ENCODE measurements at regions not wholly inside any gene's neighbourhood (a gene's known extent, or its start where the extent isn't known, plus 50 kb on each side); places are given as distances from the start of the nearest gene placed in this dataset.

DNA sequence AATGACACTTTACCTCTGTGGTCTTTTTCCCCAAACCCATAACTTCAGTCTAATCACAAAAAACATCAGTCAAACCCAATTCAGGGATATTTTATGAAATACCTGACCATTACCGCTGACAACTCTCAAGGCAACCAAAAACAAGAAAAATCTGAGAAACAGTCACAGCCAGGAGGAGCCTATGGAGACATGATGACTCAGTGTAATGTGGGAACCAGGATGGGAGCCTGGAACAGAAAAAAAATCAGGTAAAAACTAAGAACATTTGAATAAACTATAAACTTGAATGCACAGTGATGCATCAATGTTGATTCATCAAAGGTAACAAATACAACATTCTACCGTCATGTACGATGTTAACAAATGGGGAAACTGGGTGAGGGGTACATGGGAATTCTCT, 84.1 kb upstream of the TSHZ2 start:
- H3K4me3 ChIP-seq, result no peak overlapping the region
- H3K27me3 ChIP-seq, result no peaks in the 10 kb centered on the region; the same call in 1 of the 2 replicates
- DNase-seq, result no peak
- H3K36me3 ChIP-seq, result no peaks in the 10 kb centered on the region; the same call in 1 of the 2 replicates
- no peak overlapping the region for H3K27ac ChIP-seq
- H3K4me1 ChIP-seq, result no peaks in the 10 kb centered on the region
- no peaks in the 10 kb centered on the region for H3K9me3 ChIP-seq (replicated peaks)

DNA sequence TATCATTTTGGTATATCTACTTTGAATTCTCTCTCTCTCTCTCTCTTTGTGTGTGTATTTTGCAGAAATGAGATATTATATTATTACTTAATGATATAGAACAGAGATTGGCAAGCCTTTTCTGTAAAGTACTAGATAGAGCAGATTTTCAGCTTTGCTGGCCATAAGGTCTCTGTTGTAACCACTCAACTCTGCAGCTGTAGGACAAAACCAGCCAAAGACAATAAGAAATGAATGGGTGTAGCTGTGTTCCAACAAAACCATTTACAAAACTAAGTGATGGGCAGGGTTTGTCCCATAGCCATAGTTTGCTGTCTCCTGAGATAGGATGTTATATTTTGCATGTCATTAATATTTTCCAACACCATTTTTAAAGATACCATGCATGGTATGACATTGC, 91.2 kb upstream of the TSHZ2 start:
- no peaks in the 10 kb centered on the region; the same call in 1 of the 2 replicates for H3K36me3 ChIP-seq
- H3K27ac ChIP-seq, result no peak overlapping the region
- no peaks in the 10 kb centered on the region for H3K9me3 ChIP-seq (replicated peaks)
- no peaks in the 10 kb centered on the region for H3K4me1 ChIP-seq
- H3K4me3 ChIP-seq, result no peak overlapping the region
- peaks cover 5% of the 10 kb centered on the region; the same call in 1 of the 2 replicates for H3K27me3 ChIP-seq
- DNase-seq, result no peak

- no peak overlapping the region for H3K4me3 ChIP-seq
- no peaks in the 10 kb centered on the region for H3K4me1 ChIP-seq
- H3K36me3 ChIP-seq, result no peaks in the 10 kb centered on the region; the same call in 1 of the 2 replicates
- no peaks in the 10 kb centered on the region for H3K9me3 ChIP-seq (replicated peaks)
- H3K27me3 ChIP-seq, result peaks cover 5% of the 10 kb centered on the region; the same call in 1 of the 2 replicates
- H3K27ac ChIP-seq, result no peak overlapping the region
- no peak for DNase-seq
These were observed 91.9 kb upstream of the TSHZ2 start for GRCh38 chr20:52880259-52880658.

GRCh38 chr20:52874241-52874640, 97.9 kb upstream of the TSHZ2 start:
- DNase-seq, result no peak
- Histone ChIP-seq H3K9me3 (replicated peaks) (no peaks in the 10 kb centered on the region), H3K27ac (no peak overlapping the region), H3K36me3 (no peaks in the 10 kb centered on the region), H3K4me1 (no peaks in the 10 kb centered on the region), H3K4me3 (no peak overlapping the region), H3K27me3 (0 out of 2 replicates have a peak, but pooled peaks cover 4% of the 10 kb centered on the region)

GRCh38 chr20:52869698-52870501, 102.3 kb upstream of the TSHZ2 start:
- Histone ChIP-seq H3K27me3 (no peaks in the 10 kb centered on the region), H3K4me1 (no peaks in the 10 kb centered on the region), H3K4me3 (no peak overlapping the region), H3K36me3 (no peaks in the 10 kb centered on the region), H3K27ac (no peak overlapping the region), H3K9me3 (replicated peaks) (no peaks in the 10 kb centered on the region)
- no peak for DNase-seq

DNA sequence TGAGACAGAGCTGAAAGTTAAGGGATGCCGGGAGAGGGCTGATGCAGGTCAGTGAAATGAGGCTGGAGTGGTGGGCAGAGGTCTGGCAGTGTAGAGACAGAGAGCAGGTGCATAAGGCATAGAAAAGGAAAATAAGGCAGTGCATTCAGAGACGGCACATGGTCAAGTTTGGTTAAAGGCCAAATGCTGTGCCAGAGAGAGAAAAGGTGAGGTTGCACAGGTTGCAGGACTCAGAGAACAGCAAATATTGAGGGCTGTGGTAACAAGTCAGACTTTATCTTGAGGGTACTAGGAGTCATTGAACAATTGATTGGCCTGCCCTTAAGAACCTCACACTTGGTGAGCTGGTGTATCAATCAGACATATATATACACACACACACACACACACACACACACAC, 102.9 kb upstream of the TSHZ2 start:
- H3K27ac ChIP-seq, result no peak overlapping the region
- no peak overlapping the region for H3K4me3 ChIP-seq
- no peaks in the 10 kb centered on the region for H3K4me1 ChIP-seq
- no peaks in the 10 kb centered on the region for H3K27me3 ChIP-seq
- no peaks in the 10 kb centered on the region for H3K36me3 ChIP-seq
- no peak for DNase-seq
- no peaks in the 10 kb centered on the region for H3K9me3 ChIP-seq (replicated peaks)

DNA sequence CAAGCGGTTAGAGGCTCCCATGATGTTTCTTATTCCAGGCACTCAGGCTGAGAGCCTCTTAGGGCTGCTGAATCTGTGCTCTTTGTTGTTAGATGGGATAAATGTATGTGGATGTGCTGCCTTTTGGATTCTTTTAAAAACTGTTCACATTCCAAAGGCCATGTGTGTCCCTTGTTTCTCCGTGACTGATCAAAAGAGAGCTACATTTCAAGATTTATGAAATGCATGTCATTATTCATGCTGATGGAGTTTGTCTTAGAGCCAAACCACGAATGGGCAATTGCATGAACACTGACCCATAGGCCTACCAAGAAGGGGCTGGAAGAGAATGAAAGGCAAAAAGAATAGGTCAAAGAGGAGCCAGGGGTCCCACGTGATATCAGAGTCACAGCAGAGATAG, 104.9 kb upstream of the TSHZ2 start:
- Histone ChIP-seq H3K9me3 (replicated peaks) (no peaks in the 10 kb centered on the region), H3K4me3 (no peak overlapping the region), H3K27me3 (no peaks in the 10 kb centered on the region), H3K27ac (no peak overlapping the region), H3K4me1 (no peaks in the 10 kb centered on the region), H3K36me3 (no peaks in the 10 kb centered on the region)
- DNase-seq, result no peak

DNA sequence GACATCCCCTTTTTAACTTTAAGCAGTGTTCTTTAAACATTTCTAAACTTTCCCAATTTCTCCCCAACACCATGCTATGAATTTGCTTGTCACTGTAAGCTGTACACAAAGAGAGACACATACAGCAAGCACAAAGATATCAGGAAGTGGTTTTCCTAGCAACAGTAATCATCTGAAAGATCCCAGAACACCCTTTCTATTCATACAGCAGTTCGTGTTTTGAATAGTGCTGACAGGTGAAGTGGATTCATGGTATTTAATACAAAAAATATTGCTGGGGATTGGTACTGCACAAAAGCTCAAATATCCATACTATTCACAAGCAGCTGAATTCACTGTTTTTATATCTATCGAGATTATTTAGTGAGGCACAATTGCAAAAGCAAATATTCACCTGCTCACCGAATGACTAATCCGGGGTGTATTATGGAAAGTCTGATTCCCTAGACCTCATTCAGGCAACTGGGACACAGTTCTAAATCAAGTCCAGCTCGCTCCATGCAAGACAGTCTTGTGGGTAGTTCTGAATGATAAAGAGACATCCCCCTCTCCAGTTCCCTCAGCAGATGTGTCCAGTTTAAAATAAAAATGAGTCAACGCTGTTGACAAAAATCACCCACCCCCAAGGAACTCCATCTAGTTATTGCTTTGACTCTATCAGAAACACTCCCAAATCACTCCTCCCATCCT, 107.1 kb upstream of the TSHZ2 start:
- no peak overlapping the region for H3K4me3 ChIP-seq
- no peak for DNase-seq

DNA sequence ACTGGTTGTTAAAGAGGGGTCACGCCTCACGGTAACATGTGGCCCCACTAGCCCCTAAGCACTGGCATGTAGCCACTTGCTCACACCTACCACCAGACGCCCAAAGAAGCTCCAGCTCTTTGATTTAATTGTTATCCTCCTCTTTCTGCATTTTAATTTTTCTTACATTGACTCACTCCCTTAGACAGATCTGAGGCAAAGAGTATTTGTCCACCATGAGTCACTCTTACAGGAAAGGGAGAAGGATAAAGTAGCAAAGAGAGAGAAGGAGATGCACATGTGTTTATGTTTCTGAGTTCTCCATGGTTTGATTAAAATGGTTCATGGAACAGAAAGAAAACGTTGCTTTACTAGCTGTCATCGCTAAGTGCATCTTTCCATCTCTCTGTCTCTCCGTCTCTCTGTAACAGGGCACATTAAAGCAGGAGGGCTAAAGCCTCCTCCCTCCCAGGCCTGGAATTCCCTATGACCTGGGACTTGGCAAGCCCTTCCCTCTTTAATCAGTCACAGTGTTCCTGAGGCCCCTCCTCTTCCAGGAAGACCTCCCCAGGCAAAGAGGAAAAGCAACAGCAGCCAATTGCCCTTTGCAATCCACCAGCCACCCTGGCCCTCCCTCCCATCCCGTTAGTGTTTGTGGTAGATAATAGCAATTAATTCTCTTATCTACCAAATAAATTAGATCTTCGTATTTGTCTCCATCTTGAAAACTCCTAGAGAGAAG, 112.8 kb upstream of the TSHZ2 start:
- H3K4me1 ChIP-seq, result no peaks in the 10 kb centered on the region
- no peaks in the 10 kb centered on the region for H3K36me3 ChIP-seq
- no peak overlapping the region for H3K4me3 ChIP-seq
- peak in 1 of 2 experiments; percentile 6 for DNase-seq
- peaks cover 11% of the 10 kb centered on the region; the same call in 1 of the 2 replicates for H3K27me3 ChIP-seq
- H3K9me3 ChIP-seq (replicated peaks), result no peaks in the 10 kb centered on the region; the same call in 1 of the 2 replicates
- H3K27ac ChIP-seq, result no peak overlapping the region

More for the DNA sequence above, 107.1 kb upstream of the TSHZ2 start:
- H3K27me3 ChIP-seq, result peaks cover 10% of the 10 kb centered on the region; the same call in 1 of the 2 replicates
- H3K9me3 ChIP-seq (replicated peaks), result no peaks in the 10 kb centered on the region; the same call in 1 of the 2 replicates
- H3K4me1 ChIP-seq, result no peaks in the 10 kb centered on the region
- no peak overlapping the region for H3K27ac ChIP-seq
- no peaks in the 10 kb centered on the region for H3K36me3 ChIP-seq

DNA sequence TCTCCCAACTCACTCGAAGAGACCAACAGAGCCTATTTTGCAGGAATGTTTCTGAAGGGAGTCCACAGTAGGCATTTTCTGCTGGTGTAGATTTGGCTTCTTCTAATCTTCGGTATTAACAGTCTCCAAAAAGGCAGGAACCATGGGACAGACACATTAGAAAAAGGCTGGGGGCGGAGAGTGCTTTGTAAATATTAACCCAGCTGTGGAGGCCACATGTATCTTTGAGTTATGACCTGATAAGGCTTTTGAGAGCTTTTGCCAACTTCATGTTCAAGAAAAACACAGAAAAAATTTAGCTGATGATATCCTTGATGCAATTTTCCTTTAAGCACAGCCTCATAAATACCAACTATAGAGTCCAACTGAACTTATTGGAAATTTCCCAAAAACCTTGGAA, 119.4 kb upstream of the TSHZ2 start:
- H3K9me3 ChIP-seq (replicated peaks), result no peaks in the 10 kb centered on the region
- no peak overlapping the region for H3K27ac ChIP-seq
- no peak for DNase-seq
- H3K4me3 ChIP-seq, result no peak overlapping the region
- no peaks in the 10 kb centered on the region; the same call in 1 of the 2 replicates for H3K27me3 ChIP-seq
- H3K36me3 ChIP-seq, result no peaks in the 10 kb centered on the region
- no peaks in the 10 kb centered on the region for H3K4me1 ChIP-seq

- Histone ChIP-seq H3K27ac (no peak overlapping the region), H3K9me3 (replicated peaks) (no peaks in the 10 kb centered on the region), H3K27me3 (no peaks in the 10 kb centered on the region; the same call in none of the 2 replicates), H3K36me3 (no peaks in the 10 kb centered on the region), H3K4me3 (no peak overlapping the region), H3K4me1 (no peaks in the 10 kb centered on the region)
- no peak for DNase-seq
These were observed 124.3 kb upstream of the TSHZ2 start for GRCh38 chr20:52847731-52848359.

- Histone ChIP-seq H3K27ac (no peak overlapping the region), H3K36me3 (no peaks in the 10 kb centered on the region), H3K9me3 (replicated peaks) (no peaks in the 10 kb centered on the region), H3K4me1 (no peaks in the 10 kb centered on the region), H3K27me3 (no peaks in the 10 kb centered on the region; the same call in none of the 2 replicates), H3K4me3 (no peak overlapping the region)
- no peak for DNase-seq
These were observed 125.0 kb upstream of the TSHZ2 start for GRCh38 chr20:52847029-52847660.

- DNase-seq, result no peak
- Histone ChIP-seq H3K27ac (no peak overlapping the region), H3K27me3 (peaks cover 10% of the 10 kb centered on the region; the same call in 1 of the 2 replicates), H3K4me1 (no peaks in the 10 kb centered on the region), H3K4me3 (no peak overlapping the region), H3K36me3 (no peaks in the 10 kb centered on the region), H3K9me3 (replicated peaks) (no peaks in the 10 kb centered on the region)
These were observed 127.1 kb upstream of the TSHZ2 start for GRCh38 chr20:52845044-52845443.

DNA sequence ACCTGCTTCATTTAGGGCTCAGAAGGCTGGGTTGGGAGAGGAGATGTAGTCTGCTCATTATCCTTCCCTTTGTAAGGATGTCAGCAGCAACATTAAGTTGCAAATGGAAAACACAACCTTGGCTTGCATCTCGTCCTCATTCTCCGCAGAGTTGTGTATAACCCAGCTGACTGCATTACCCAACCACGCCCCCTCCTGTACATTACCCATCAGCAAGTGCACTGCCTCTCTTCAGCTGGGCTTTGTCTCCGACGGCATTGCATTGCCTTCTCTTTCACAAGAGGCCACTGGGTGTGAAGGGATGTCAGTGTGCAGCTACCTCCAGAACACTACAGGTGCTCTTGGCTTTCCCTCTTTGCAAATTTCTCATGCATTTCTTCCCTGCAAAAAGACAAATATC, 128.7 kb upstream of the TSHZ2 start:
- H3K4me3 ChIP-seq, result no peak overlapping the region
- H3K27ac ChIP-seq, result no peak overlapping the region
- DNase-seq, result no peak

More for the DNA sequence above, 128.7 kb upstream of the TSHZ2 start:
- no peaks in the 10 kb centered on the region for H3K4me1 ChIP-seq
- no peaks in the 10 kb centered on the region for H3K9me3 ChIP-seq (replicated peaks)
- no peaks in the 10 kb centered on the region for H3K36me3 ChIP-seq
- H3K27me3 ChIP-seq, result peaks cover 10% of the 10 kb centered on the region; the same call in 1 of the 2 replicates
